Naive thymus-derived CD4-positive, alpha-beta T cell (primary cell): ENCODE measurements at regions not wholly inside any gene's neighbourhood (a gene's known extent, or its start where the extent isn't known, plus 50 kb on each side); places are given as distances from the start of the nearest gene placed in this dataset.

Experiments
- ATAC-seq: fragments of 150-1000 bp; cut with Tn5 transposase; 2 replicates; pipeline ENCODE4 v1.10.0; 2021; ENCODE audit warnings: mild to moderate bottlenecking, moderate library complexity
- CTCF ChIA-PET: fragments of 350-600 bp; sonication (Branson Sonifier 250); formaldehyde crosslinking; loops from one replicate; lab custom pipeline; 2021; ENCODE audit warnings: antibody characterized with exemption; lab: Charles Lee
- POLR2A ChIA-PET: fragments of 350-600 bp; sonication (Branson Sonifier 250); formaldehyde crosslinking; loops from one replicate; lab custom pipeline; 2021; ENCODE audit warnings: antibody characterized with exemption, inconsistent platforms; lab: Charles Lee
- DNase-seq, 9 donors: peaks; one replicate each; pipeline versions ENCODE4 v3.0.0 to v3.0.0-alpha.2; 2020 to 2022; ENCODE audit warnings: mixed read lengths in 1 of 9
- H3K27ac ChIP-seq: one replicate; pipeline ENCODE4 v1.7.0; 2013; ENCODE audit warnings: mild to moderate bottlenecking, low read depth, low read length, moderate library complexity
- H3K27me3 ChIP-seq, 2 donors: one replicate each; pipeline ENCODE4 v1.7.0; 2013; ENCODE audit warnings: low read length in 2 of 2, mild to moderate bottlenecking in 2 of 2, moderate library complexity in 2 of 2; ENCODE audit not compliant: control insufficient read depth in 2 of 2, insufficient read depth in 2 of 2
- H3K36me3 ChIP-seq, 3 experiments: 1 replicate in 2 of 3; 2 replicates in 1 of 3; pipeline ENCODE4 v1.7.0; 2013; ENCODE audit warnings: low read length in 3 of 3, mild to moderate bottlenecking in 3 of 3, moderate library complexity in 1 of 3; ENCODE audit not compliant: insufficient read depth in 3 of 3, control insufficient read depth in 2 of 3
- H3K4me1 ChIP-seq, 2 donors: one replicate each; pipeline ENCODE4 v1.7.0; 2013; ENCODE audit warnings: low read length in 2 of 2, mild to moderate bottlenecking in 2 of 2, moderate library complexity in 1 of 2; ENCODE audit not compliant: control insufficient read depth in 2 of 2, insufficient read depth in 2 of 2
- H3K4me3 ChIP-seq: 2 replicates; pipeline ENCODE4 v1.7.0; 2013; ENCODE audit warnings: mild to moderate bottlenecking, low read length
- H3K9me3 ChIP-seq, 3 experiments: 1 replicate in 2 of 3; 2 replicates in 1 of 3; pipeline ENCODE4 v1.7.0; 2013; ENCODE audit warnings: low read length in 3 of 3; ENCODE audit not compliant: control insufficient read depth in 2 of 3
- H3K27ac Mint-ChIP-seq, 9 donors: one replicate each; pipeline ENCODE4 v1.8.0; 2020 to 2022; ENCODE audit warnings: mixed read lengths in 9 of 9, mild to moderate bottlenecking in 8 of 9, moderate library complexity in 5 of 9, inconsistent platforms in 2 of 9
- H3K27me3 Mint-ChIP-seq, 5 donors: one replicate each; pipeline ENCODE4 v1.8.0; 2021 to 2022; ENCODE audit warnings: mixed read lengths in 5 of 5, mild to moderate bottlenecking in 1 of 5
- H3K36me3 Mint-ChIP-seq, 5 donors: one replicate each; pipeline ENCODE4 v1.8.0; 2020 to 2022; ENCODE audit warnings: mixed read lengths in 5 of 5, mild to moderate bottlenecking in 3 of 5, inconsistent platforms in 1 of 5
- H3K4me1 Mint-ChIP-seq, 7 donors: one replicate each; pipeline ENCODE4 v1.8.0; 2020 to 2022; ENCODE audit warnings: mixed read lengths in 7 of 7, mild to moderate bottlenecking in 3 of 7, inconsistent platforms in 1 of 7
- H3K4me3 Mint-ChIP-seq, 10 donors: one replicate each; pipeline ENCODE4 v1.8.0; 2020 to 2022; ENCODE audit warnings: mild to moderate bottlenecking in 10 of 10, mixed read lengths in 10 of 10, moderate library complexity in 6 of 10, inconsistent platforms in 2 of 10
- H3K9me3 Mint-ChIP-seq, 11 donors: one replicate each; pipeline ENCODE4 v1.8.0; 2020 to 2022; ENCODE audit warnings: mixed read lengths in 11 of 11, mild to moderate bottlenecking in 4 of 11, inconsistent platforms in 1 of 11, moderate library complexity in 1 of 11
- intact Hi-C, 2 donors: fragments of 100-400 bp; cut with micrococcal nuclease; formaldehyde crosslinking; loops; one replicate each; pipeline ENCODE4 v1.15.1; 2023

DNA sequence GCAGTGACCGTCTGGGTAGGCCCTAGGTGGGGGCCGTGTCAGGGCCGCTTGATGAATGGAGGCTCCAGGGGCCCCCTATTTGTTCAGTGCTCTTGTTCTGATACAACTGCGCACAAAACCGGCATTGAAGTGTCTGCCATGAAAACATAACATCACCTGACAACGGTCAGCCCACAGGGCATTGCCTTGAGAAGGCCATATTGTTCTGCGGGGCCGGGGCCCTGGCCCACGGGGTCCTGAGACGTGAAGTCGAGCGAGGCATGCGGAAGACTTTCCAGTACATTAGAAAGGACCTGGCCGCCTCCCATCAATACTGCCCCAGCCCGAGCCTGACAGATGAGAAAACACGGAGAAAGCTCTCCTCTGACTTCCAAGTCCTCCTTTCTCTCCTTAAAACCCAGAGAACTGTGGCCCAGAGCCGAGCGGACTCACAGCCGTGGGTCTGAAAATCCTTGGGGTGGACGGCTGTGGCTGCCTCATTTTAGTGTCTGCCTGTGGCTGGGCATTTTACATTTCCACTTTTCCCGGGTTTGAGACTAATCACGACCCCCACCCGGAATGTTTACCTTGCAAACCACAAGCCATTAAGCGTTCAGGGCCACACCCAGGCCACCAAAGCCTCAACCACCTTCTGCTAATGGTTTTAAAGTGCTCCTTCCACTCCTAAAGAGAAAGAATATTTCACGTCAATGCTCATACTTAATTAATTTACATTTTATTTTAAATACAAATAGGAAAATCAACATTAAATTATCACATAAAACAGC, 391.0 kb upstream of the IRX2 start:
- POLR2A ChIA-PET: no interaction called here
- intact Hi-C loops: no loop called here
- Histone ChIP-seq H3K27me3 (no peaks in the 10 kb centered on the region), H3K4me1 (no peaks in the 10 kb centered on the region), H3K4me3 (no peak overlapping the region), H3K36me3 (no peaks in the 10 kb centered on the region), H3K9me3 (peaks cover 0 to 5% (median 0%) of the 10 kb centered on the region in 3 experiments), H3K27ac (no peak overlapping the region)
- Mint-ChIP-seq H3K36me3 (peaks cover 0 to 3% (median 0%) of the 10 kb centered on the region in 5 donors), H3K4me1 (no peaks in the 10 kb centered on the region), H3K9me3 (peaks cover 0 to 21% (median 6%) of the 10 kb centered on the region in 11 donors), H3K27me3 (peaks cover 0 to 5% (median 0%) of the 10 kb centered on the region in 5 donors), H3K27ac (no peak overlapping the region), H3K4me3 (no peak overlapping the region)
- CTCF ChIA-PET: no interaction called here
- ATAC-seq: no peak
- DNase-seq: no peak

DNA sequence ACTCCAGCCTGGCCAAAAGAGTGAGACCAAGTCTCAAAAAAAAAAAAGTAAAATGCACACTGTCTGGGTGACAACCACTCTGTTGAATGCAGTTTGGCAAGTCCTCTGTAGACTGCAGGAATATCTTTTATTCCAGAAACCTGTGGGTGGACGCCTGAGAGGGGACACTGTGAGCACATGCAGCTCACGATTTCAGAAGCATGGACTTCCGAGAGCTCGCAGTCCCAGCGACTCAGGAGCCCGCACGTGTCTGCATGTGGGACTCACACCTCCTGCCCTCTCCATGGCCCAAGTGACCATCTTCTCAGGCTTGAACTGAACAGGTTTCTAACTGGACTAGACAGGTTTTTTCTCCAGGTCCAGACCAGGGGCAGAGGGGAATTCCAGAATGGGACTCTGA, 388.6 kb upstream of the IRX2 start:
- peaks cover 0 to 5% (median 0%) of the 10 kb centered on the region in 5 donors for H3K27me3 Mint-ChIP-seq
- H3K9me3 Mint-ChIP-seq: peaks cover 0 to 21% (median 5%) of the 10 kb centered on the region in 11 donors
- H3K36me3 Mint-ChIP-seq: peaks cover 0 to 3% (median 0%) of the 10 kb centered on the region in 5 donors
- POLR2A ChIA-PET: no interaction called here
- Histone ChIP-seq H3K9me3 (peaks cover 0 to 5% (median 0%) of the 10 kb centered on the region in 3 experiments), H3K4me1 (no peaks in the 10 kb centered on the region), H3K4me3 (no peak overlapping the region), H3K27me3 (no peaks in the 10 kb centered on the region), H3K36me3 (no peaks in the 10 kb centered on the region), H3K27ac (no peak overlapping the region)
- DNase-seq (no peak), ATAC-seq (no peak)
- no peak overlapping the region for H3K27ac Mint-ChIP-seq
- H3K4me3 Mint-ChIP-seq: no peak overlapping the region
- intact Hi-C loops: no loop called here
- CTCF ChIA-PET: no interaction called here
- no peaks in the 10 kb centered on the region for H3K4me1 Mint-ChIP-seq

DNA sequence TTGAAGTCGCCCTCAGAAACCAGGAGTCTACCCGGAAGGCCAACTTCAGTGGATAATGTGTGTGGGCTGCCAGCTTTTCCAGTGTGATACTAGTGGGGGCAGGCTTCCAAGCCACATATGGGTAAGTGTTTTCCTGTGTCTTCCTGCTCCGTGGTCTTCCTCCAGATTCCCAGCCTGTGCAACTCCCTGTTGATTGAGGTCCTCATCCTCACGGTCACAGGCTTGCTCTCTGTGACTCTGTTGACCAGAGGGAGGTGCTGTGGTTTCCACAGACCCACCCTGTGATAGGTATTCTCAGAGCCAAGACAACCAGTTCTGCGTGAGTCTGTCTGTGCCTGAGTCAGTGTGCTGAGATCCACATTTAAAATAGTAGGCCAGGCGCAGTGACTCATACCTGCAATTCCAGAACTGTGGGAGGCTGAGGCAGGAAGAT, 388.0 kb upstream of the IRX2 start:
- POLR2A ChIA-PET: no interaction called here
- no peaks in the 10 kb centered on the region for H3K4me1 Mint-ChIP-seq
- peaks cover 0 to 24% (median 5%) of the 10 kb centered on the region in 11 donors for H3K9me3 Mint-ChIP-seq
- Histone ChIP-seq H3K4me1 (no peaks in the 10 kb centered on the region), H3K36me3 (no peaks in the 10 kb centered on the region), H3K27ac (no peak overlapping the region), H3K4me3 (no peak overlapping the region), H3K27me3 (no peaks in the 10 kb centered on the region), H3K9me3 (peaks cover 0 to 5% (median 0%) of the 10 kb centered on the region in 3 experiments)
- no peak for ATAC-seq
- H3K36me3 Mint-ChIP-seq: peaks cover 0 to 3% (median 0%) of the 10 kb centered on the region in 5 donors
- H3K4me3 Mint-ChIP-seq: no peak overlapping the region
- CTCF ChIA-PET: no interaction called here
- DNase-seq: no peak
- peaks cover 0 to 9% (median 0%) of the 10 kb centered on the region in 5 donors for H3K27me3 Mint-ChIP-seq
- intact Hi-C loops: no loop called here
- no peak overlapping the region for H3K27ac Mint-ChIP-seq

DNA sequence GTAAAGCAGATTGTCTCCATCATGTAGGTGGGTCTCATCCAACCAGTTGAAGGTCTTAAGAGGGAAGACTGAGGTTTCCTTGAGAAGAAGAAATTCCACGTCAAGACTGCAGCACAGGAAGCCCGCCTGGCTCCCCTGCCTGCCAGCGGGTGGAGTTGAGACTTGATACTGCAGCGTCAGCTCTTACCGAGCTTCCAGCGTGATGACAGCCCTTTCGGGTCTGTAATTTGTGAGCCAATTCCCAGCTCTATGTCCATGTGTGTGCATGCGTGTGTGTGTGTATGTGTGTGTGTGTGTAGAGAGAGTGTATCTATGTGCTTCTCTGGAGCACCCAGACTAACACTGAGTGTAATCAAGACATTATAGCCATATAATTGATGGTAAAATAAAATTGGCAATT, 379.7 kb upstream of the IRX2 start:
- H3K36me3 Mint-ChIP-seq: no peaks in the 10 kb centered on the region
- no peaks in the 10 kb centered on the region for H3K4me1 Mint-ChIP-seq
- peaks cover 0 to 5% (median 0%) of the 10 kb centered on the region in 5 donors for H3K27me3 Mint-ChIP-seq
- ChIA-PET POLR2A (no interaction called here), CTCF (no interaction called here)
- H3K4me3 Mint-ChIP-seq: no peak overlapping the region
- no peak overlapping the region for H3K27ac ChIP-seq
- H3K4me1 ChIP-seq: no peaks in the 10 kb centered on the region
- peaks cover 0 to 12% (median 2%) of the 10 kb centered on the region in 11 donors for H3K9me3 Mint-ChIP-seq
- H3K27ac Mint-ChIP-seq: no peak overlapping the region
- H3K36me3 ChIP-seq: no peaks in the 10 kb centered on the region
- H3K9me3 ChIP-seq: no peaks in the 10 kb centered on the region
- no peak overlapping the region for H3K4me3 ChIP-seq
- intact Hi-C loops: no loop called here
- DNase-seq (no peak), ATAC-seq (no peak)
- no peaks in the 10 kb centered on the region for H3K27me3 ChIP-seq

DNA sequence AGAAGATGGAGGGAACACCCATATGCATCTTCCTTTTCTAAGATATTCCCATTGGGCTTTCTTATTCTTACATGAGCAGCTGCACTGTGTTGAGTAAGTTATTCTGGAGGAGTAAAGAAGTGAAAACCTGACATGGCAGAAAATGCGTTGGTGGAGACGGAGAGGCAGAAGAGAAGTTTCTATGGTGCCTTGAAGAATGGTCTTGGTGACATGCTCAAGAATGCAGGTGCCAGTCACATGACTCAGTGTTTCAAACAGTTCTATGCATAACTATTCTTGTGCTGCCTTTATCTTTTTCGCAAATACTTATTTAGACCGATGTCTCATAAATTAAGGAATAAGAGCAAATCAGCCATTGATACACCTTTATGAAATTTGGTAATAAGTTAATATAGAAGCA, 377.8 kb upstream of the IRX2 start:
- H3K9me3 ChIP-seq: no peaks in the 10 kb centered on the region
- Mint-ChIP-seq H3K36me3 (no peaks in the 10 kb centered on the region), H3K4me3 (no peak overlapping the region), H3K27me3 (peaks cover 0 to 4% (median 0%) of the 10 kb centered on the region in 5 donors), H3K27ac (no peak overlapping the region), H3K9me3 (peaks cover 0 to 10% (median 2%) of the 10 kb centered on the region in 11 donors), H3K4me1 (no peaks in the 10 kb centered on the region)
- ATAC-seq (no peak), DNase-seq (no peak)
- intact Hi-C loops: no loop called here
- ChIA-PET POLR2A (no interaction called here), CTCF (no interaction called here)
- no peak overlapping the region for H3K27ac ChIP-seq
- H3K36me3 ChIP-seq: no peaks in the 10 kb centered on the region
- H3K4me3 ChIP-seq: no peak overlapping the region
- no peaks in the 10 kb centered on the region for H3K4me1 ChIP-seq
- no peaks in the 10 kb centered on the region for H3K27me3 ChIP-seq

DNA sequence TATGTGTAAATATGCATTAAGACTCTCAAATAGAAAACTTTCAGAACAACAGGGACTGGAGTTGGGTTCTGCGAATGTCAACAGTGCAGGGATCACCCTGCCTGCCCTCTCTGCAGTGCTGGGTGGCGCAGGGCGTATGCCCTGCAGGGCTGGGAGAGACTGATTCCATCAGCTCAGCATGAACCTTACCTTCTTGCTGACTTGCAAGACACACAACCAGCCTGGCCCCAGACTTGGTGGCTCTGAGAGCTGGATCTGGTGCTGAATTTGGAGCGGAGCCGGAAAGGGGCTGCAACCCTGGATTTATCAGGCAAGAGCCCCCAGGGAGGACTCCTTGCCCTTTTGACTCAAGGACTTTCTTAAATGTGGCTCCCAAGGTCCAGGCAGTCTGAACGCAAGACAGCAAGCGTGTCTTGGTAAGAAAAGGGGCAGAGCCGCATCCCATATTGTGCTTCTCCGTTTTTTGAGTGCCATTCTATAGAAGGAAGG, 376.0 kb upstream of the IRX2 start:
- no peak for DNase-seq
- CTCF ChIA-PET: no interaction called here
- no peaks in the 10 kb centered on the region for H3K4me1 Mint-ChIP-seq
- Histone ChIP-seq H3K4me3 (no peak overlapping the region), H3K36me3 (no peaks in the 10 kb centered on the region), H3K27me3 (no peaks in the 10 kb centered on the region), H3K4me1 (no peaks in the 10 kb centered on the region), H3K9me3 (no peaks in the 10 kb centered on the region), H3K27ac (no peak overlapping the region)
- H3K36me3 Mint-ChIP-seq: no peaks in the 10 kb centered on the region
- no peak overlapping the region for H3K4me3 Mint-ChIP-seq
- POLR2A ChIA-PET: no interaction called here
- H3K9me3 Mint-ChIP-seq: peaks cover 0 to 10% (median 2%) of the 10 kb centered on the region in 11 donors
- intact Hi-C loops: no loop called here
- H3K27me3 Mint-ChIP-seq: peaks cover 4 to 10% (median 6%) of the 10 kb centered on the region in 5 donors
- no peak overlapping the region for H3K27ac Mint-ChIP-seq
- ATAC-seq: no peak

DNA sequence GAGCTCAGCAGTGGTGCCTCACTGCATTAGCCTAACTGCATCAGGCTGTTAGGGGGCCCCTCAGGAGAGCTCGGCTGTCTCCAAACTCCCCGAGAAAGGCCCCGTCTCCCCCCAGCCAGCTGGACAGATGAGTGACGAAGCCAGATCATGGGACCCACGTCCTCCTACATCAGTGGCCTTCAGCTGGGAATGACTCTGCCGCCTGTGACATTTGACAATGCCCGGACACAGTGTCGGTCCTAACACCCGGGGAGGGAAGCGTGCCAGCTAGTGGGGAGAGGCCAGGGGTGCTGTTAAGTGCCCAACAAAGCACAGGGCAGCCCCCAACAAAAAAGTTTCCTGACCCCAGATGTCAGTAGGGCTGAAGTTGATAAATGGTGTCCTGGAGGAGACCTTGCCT, 375.2 kb upstream of the IRX2 start:
- peaks cover 0 to 9% (median 2%) of the 10 kb centered on the region in 11 donors for H3K9me3 Mint-ChIP-seq
- Histone ChIP-seq H3K27ac (no peak overlapping the region), H3K27me3 (no peaks in the 10 kb centered on the region), H3K9me3 (no peaks in the 10 kb centered on the region), H3K4me3 (no peak overlapping the region), H3K4me1 (no peaks in the 10 kb centered on the region), H3K36me3 (no peaks in the 10 kb centered on the region)
- no peaks in the 10 kb centered on the region for H3K36me3 Mint-ChIP-seq
- no peak overlapping the region for H3K27ac Mint-ChIP-seq
- CTCF ChIA-PET: no interaction called here
- DNase-seq (no peak), ATAC-seq (no peak)
- H3K4me1 Mint-ChIP-seq: no peaks in the 10 kb centered on the region
- POLR2A ChIA-PET: no interaction called here
- H3K27me3 Mint-ChIP-seq: peaks cover 5 to 13% (median 10%) of the 10 kb centered on the region in 5 donors
- intact Hi-C loops: no loop called here
- H3K4me3 Mint-ChIP-seq: no peak overlapping the region
